ENCODE measurements at regions not wholly inside any gene's neighbourhood (a gene's known extent, or its start where the extent isn't known, plus 50 kb on each side); places are given as distances from the start of the nearest gene placed in this dataset.

DNA sequence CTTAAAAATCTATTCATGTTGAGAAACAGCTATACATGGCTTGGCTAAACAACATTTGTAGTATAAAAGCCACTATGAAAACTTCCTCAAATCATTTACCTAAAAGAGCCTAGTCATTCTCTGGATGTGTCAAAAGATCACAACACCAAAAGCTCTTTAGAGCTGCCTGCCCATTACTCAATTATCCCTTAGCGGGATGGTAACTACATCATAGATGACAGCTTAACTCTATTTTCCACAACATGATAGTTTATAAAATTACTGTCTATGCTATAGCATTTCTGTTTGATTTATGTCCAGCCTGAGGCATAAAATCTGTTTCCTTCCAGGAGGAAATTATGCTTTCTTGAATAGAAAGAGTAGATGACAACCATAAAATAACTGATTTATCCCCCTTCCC lies 777.6 kb upstream of the HS3ST5 start:
- no peaks in the 10 kb centered on the region for H4K20me1 ChIP-seq (ENCODE audit: insufficient read depth, low read length)

DNA sequence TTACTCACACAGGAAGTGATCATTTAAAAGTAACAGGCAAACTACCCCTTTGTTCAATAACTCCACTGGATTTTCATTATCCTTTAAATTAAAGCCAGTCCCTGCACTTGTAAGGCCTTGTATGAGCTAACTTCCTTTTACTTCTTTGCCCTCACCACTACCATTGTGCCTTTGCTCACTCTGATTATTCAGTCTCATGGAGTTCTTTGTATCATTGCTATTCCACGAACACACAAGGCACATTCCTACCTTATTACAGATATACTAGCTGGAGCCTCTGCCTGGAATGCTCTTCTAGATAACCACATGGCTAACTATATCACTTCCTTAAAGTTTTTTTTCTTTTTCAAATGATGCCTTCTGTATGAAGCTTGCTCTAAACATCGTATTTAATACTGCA lies 748.6 kb upstream of the HS3ST5 start:
- no peaks in the 10 kb centered on the region for H3K36me3 ChIP-seq (ENCODE audit: insufficient read depth, low read length)
- H3K27ac ChIP-seq (ENCODE audit: low read depth, low read length, poor library complexity, severe bottlenecking) = no peak overlapping the region
- H3K4me3 ChIP-seq (ENCODE audit: low read depth, low read length, poor library complexity, severe bottlenecking) = no peak overlapping the region
- no peak overlapping the region for H3K9ac ChIP-seq (ENCODE audit: low read length)
- TF ChIP-seq EZH2 (IDR thresholded peaks at IDR 0.05; ENCODE audit: borderline replicate concordance, low read length) = no peak
- TF ChIP-seq, protein P1, sequence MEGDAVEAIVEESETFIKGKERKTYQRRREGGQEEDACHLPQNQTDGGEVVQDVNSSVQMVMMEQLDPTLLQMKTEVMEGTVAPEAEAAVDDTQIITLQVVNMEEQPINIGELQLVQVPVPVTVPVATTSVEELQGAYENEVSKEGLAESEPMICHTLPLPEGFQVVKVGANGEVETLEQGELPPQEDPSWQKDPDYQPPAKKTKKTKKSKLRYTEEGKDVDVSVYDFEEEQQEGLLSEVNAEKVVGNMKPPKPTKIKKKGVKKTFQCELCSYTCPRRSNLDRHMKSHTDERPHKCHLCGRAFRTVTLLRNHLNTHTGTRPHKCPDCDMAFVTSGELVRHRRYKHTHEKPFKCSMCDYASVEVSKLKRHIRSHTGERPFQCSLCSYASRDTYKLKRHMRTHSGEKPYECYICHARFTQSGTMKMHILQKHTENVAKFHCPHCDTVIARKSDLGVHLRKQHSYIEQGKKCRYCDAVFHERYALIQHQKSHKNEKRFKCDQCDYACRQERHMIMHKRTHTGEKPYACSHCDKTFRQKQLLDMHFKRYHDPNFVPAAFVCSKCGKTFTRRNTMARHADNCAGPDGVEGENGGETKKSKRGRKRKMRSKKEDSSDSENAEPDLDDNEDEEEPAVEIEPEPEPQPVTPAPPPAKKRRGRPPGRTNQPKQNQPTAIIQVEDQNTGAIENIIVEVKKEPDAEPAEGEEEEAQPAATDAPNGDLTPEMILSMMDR (IDR thresholded peaks at IDR 0.05; ENCODE audit: low read length) = no peak
- no peaks in the 10 kb centered on the region for H3K9me3 ChIP-seq (ENCODE audit: low read length)
- H4K20me1 ChIP-seq (ENCODE audit: insufficient read depth, low read length) = no peaks in the 10 kb centered on the region
- H3K4me1 ChIP-seq (ENCODE audit: insufficient read depth, low read length, severe bottlenecking) = no peaks in the 10 kb centered on the region
- H3K79me2 ChIP-seq (ENCODE audit: insufficient read depth, low read length) = no peaks in the 10 kb centered on the region
- H3F3A ChIP-seq (ENCODE audit: insufficient read depth, low read length) = no peaks in the 10 kb centered on the region
- H3K9me2 ChIP-seq (ENCODE audit: low read depth, low read length) = no peaks in the 10 kb centered on the region
- H3K27me3 ChIP-seq (ENCODE audit: insufficient read depth, low read length) = no peaks in the 10 kb centered on the region
- no peak overlapping the region for H2AFZ ChIP-seq (ENCODE audit: low read length)
- H3K4me2 ChIP-seq (ENCODE audit: low read length) = no peak overlapping the region

More for the DNA sequence above, 777.6 kb upstream of the HS3ST5 start:
- no peak overlapping the region for H3K9ac ChIP-seq (ENCODE audit: low read length)
- no peak overlapping the region for H3K4me2 ChIP-seq (ENCODE audit: low read length)
- H3K27ac ChIP-seq (ENCODE audit: low read depth, low read length, poor library complexity, severe bottlenecking) = no peak overlapping the region
- no peak overlapping the region for H2AFZ ChIP-seq (ENCODE audit: low read length)
- TF ChIP-seq EZH2 (IDR thresholded peaks at IDR 0.05; ENCODE audit: borderline replicate concordance, low read length) = no peak
- TF ChIP-seq, protein P1 (IDR thresholded peaks at IDR 0.05; ENCODE audit: low read length) = no peak
- H3K4me3 ChIP-seq (ENCODE audit: low read depth, low read length, poor library complexity, severe bottlenecking) = no peak overlapping the region
- no peaks in the 10 kb centered on the region for H3K79me2 ChIP-seq (ENCODE audit: insufficient read depth, low read length)
- no peaks in the 10 kb centered on the region for H3K9me3 ChIP-seq (ENCODE audit: low read length)
- H3K27me3 ChIP-seq (ENCODE audit: insufficient read depth, low read length) = no peaks in the 10 kb centered on the region
- no peaks in the 10 kb centered on the region for H3F3A ChIP-seq (ENCODE audit: insufficient read depth, low read length)
- no peaks in the 10 kb centered on the region for H3K36me3 ChIP-seq (ENCODE audit: insufficient read depth, low read length)
- no peaks in the 10 kb centered on the region for H3K9me2 ChIP-seq (ENCODE audit: low read depth, low read length)
- H3K4me1 ChIP-seq (ENCODE audit: insufficient read depth, low read length, severe bottlenecking) = no peaks in the 10 kb centered on the region

- H2AFZ ChIP-seq (ENCODE audit: low read length) = no peak overlapping the region
- H4K20me1 ChIP-seq (ENCODE audit: insufficient read depth, low read length) = no peaks in the 10 kb centered on the region
These were observed 735.7 kb upstream of the HS3ST5 start for GRCh38 chr6:115078555-115078954.

More at GRCh38 chr6:115078555-115078954, 735.7 kb upstream of the HS3ST5 start:
- Histone ChIP-seq H3K27ac (ENCODE audit: low read depth, low read length, poor library complexity, severe bottlenecking) (no peak overlapping the region), H3K4me1 (ENCODE audit: insufficient read depth, low read length, severe bottlenecking) (no peaks in the 10 kb centered on the region), H3K9me2 (ENCODE audit: low read depth, low read length) (no peaks in the 10 kb centered on the region), H3K9ac (ENCODE audit: low read length) (no peak overlapping the region), H3F3A (ENCODE audit: insufficient read depth, low read length) (no peaks in the 10 kb centered on the region), H3K36me3 (ENCODE audit: insufficient read depth, low read length) (no peaks in the 10 kb centered on the region), H3K9me3 (ENCODE audit: low read length) (no peaks in the 10 kb centered on the region), H3K79me2 (ENCODE audit: insufficient read depth, low read length) (no peaks in the 10 kb centered on the region), H3K27me3 (ENCODE audit: insufficient read depth, low read length) (no peaks in the 10 kb centered on the region), H3K4me2 (ENCODE audit: low read length) (no peak overlapping the region), H3K4me3 (ENCODE audit: low read depth, low read length, poor library complexity, severe bottlenecking) (no peak overlapping the region)
- TF ChIP-seq EZH2 (IDR thresholded peaks at IDR 0.05; ENCODE audit: borderline replicate concordance, low read length) = no peak
- TF ChIP-seq, protein P1 (IDR thresholded peaks at IDR 0.05; ENCODE audit: low read length) = no peak

Data from OCI-LY1 (cell line).